NCI-H526 (cell line): ENCODE measurements at regions not wholly inside any gene's neighbourhood (a gene's known extent, or its start where the extent isn't known, plus 50 kb on each side); places are given as distances from the start of the nearest gene placed in this dataset.

ENCODE experiments used
- DNase-seq, 2 experiments: peaks; one replicate each; lab custom pipeline; 2025; lab: John Stamatoyannopoulos, UW

DNA sequence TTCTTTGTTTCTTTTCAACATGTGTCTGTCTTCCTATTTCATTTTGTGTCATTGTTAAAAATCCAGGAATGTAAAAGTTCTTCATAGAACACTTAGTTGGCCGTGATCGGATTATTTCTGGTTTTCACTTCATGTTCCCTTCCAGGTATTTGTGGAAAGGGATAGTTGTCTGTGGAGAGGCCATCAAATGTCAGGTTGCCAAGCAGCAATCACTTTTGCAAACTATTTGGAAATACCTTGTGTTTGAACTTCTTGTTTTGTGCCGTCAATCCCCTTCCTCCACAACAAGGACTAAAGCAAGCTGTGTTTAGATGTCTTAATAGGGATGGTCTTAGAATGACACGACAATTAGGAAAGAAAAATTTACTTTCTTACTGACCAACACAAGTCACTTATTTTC, 116.9 kb upstream of the MPDZ start:
- DNase-seq: no peak

DNA sequence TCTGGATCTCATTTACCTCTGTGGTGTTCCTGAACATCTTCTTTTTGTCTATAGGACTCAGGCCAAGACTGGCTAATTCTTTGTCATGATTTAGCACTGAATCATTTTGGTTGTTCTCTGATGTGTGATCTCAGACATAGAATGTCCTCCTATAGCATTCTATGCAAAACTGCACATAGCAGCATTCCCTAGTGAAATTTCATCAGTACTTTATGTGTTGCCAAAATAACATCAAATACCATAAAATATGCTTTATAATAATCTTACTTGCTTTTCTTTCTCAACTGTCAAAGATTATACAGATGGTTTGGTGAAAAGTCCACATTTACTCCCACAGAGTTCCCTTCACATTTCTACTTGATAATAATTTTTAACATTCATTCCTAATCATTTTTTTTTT, 115.7 kb upstream of the MPDZ start:
- DNase-seq: no peak

DNA sequence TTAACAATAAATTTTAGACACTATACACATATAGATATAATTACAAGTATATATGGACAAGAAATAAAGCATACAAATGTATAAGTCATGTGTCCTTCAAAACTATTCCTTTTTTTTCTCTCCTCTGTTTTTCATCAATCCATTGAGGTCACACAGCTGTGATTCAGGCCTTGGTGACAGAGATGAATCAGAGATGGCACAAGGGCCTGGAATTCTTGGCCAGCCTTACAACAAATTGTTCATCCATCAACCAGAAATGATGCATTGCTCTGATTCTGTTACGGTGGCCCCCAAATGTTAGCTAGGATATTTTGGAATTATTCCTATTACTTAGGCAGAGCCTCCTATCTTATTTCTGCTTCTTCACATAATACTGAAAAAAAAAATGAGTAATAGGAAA, 108.7 kb upstream of the MPDZ start:
- DNase-seq: no peak

DNA sequence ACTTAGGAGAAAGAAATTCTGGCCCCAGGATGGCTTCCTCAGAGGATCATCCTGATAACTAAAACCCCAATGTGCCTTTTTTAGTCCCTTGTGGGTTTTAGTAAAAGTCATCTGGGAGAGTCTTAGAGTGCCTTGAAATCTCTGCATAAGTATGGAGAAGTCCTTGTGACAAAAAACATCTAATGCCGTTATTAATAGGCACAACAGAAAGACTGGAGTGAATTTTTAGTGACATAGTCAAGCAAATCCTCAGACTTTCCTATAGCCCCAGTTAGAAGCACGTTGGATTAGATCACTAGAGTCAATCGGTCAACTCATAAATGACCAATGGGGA, 108.2 kb upstream of the MPDZ start:
- no peak for DNase-seq

DNA sequence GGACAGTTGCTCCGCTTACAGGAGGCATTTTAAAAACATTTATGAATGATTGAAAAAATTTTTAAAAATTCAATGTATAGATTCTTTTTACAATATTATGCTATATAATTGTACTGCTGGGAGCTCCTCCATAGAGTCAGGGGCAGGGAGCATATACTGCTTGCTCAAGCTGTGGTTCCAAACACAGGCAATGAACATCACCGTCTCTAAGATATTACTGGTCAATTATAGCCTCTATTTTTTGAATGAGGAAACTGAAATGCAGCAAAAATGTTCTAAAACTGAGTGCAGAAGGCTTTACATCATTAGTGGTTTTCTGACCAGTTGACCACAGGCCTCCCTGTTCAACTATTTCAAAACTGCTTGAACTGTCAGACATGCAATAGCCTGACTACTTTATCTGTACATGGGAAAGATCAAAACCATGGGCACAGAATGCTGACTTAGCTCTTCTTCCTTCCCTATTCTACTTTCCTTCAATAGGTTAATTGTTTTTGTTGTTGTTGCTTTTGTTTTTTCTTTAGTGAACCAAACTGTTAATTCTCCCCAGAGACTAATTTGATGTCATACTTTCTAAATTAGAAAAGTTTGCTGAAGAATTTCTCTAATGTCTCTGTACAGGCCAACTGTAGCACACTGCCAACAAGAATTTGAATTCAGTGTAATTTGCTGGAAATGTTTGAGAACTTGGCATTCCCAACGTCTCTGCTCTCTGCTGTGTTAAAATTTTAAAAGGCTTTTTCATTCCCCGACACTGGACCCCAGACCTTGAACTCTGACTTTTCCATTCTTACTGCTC, 107.6 kb upstream of the MPDZ start:
- no peak for DNase-seq

DNA sequence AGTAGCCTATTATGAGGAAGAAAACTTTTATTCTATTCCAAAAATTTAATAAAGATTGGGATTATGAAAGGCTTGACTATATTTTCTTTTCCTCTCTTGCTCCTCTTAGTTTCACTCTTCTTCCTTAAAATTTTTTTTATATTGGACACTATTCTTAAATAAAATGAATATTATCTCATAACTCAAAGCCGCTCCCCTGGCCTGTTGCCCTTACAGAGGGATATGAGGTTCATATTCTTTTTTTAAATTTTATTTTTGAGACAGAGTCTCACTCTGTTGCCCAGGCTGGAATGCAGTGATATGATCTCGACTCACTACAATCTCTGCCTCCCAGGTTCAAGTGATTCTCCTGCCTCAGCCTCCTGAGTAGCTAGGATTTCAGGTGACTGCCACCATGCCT, 106.8 kb upstream of the MPDZ start:
- DNase-seq: no peak

DNA sequence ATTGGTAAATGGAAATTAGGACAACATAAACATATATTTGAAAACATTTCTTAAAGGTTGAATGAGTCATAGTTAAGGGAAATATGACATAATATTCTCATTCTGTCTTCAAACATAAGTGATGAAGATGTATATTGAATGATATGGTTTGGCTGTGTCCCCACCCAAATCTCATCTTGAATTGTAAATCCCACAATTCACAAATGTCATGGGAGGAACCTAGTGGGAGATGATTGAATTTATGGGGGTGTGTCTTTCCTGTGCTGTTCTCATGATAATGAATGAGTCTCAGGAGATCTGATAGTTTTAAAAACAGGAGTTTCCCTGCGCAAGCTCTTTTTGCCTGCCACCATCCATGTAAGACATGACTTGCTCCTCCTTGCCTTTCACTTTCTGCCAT, 104.4 kb upstream of the MPDZ start:
- no peak for DNase-seq

DNA sequence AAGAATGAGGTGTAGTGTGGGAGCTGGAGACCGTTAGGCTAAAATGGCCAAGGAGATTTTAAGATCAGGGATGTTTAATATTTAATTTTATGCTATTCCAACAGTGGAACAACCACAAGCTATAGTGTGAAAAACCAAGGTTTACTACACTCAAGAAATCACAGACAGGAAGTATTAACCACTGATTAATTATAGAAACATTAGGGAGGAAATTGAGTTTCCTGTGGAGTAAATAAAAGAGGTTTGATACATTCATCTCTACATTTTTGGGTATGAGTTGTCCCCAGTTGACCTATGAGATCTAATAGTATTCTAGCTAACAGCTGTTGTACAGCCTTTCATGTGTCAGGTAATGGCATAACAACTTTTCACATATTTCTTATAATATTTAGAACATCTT, 103.7 kb upstream of the MPDZ start:
- DNase-seq: no peak

DNA sequence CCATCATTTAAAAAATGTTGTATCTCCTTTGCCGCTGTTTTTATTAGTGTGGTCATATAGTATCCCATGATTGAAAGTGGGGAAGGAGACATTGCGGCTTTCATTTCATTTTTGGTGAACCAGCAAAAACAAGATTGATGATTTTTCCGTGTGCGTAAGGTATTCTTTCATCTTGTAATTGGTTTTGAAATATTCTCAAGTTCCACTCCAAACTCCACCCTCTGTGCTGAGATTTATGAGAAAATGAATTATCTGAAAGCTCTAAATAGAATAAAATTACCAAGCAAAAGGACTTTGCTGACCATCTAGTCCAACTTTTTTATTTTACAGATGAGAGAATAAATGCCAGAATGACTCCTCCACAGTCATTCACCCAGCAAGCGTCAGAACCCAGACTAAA, 103.1 kb upstream of the MPDZ start:
- DNase-seq: no peak

DNA sequence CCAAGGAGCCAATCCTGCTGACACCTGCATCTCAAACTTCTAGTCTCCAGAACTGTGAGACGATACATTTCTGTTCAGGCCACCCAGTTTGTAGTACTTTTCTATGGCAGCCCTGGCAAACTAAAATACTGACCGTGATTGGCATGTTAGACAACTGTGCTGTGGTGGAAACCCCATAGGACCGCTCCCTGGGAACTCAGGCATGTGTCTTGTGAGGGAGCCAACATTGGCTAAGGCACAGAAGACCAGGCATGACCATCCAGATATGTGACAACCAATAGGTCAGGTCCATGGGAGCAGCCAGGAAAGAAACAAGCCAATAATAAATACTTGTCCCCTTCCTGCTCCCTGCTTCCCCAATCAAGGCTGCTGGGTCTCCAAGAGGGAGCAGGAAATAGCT, 101.4 kb upstream of the MPDZ start:
- no peak for DNase-seq

DNA sequence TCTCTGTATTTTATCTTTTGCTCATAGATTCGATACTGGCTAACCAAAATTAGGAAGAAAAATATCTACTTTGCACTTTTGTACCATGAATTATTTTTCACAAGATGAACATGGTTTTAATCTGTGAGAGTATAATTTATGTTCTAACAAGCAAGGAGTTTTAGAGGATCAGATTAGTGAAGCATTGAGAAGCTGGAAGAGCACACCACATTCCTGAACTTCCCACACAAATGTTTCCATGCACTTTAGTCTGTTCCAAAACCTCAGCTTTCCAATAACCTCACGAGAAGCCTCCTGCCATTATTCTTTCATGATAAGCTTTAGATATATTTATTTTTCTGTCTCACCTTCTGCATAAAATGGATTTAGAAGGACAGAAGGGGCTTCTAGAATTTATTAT, 98.7 kb upstream of the MPDZ start:
- no peak for DNase-seq

DNA sequence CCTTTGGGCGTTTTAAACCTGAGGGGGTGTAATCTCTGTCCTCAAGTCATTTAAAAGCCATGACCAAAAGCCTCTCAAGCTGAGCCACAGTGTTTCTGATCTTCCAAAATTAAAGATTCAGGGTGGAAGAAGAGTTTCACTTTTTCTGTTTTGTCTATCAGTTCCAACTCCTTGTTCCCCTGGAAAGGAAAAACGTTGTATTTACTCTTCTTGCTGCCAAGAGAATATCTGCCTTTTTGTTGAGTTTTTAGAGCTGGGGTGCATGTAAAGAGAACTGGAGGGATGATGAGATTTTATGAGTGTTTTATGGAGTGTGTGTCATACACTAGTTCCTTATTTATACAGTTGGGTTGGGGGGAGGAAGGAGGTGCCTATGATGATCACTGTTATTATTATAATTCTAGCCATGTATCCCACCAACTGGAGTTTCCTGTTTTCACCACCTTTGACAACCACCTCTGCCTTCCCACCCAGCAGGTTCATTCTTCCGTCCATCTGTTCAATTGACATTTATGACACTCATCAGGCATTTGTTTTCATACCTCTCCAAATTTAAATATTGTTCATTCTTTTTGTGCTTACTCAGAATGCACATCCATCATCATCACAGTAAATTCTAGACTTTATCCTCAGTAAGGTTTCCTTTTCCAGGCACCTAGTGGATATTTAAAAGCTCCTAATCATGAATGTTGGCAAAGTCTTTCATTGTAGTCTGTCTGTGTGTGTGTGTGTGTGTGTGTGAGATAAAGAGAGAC, 97.9 kb upstream of the MPDZ start:
- no peak for DNase-seq

DNA sequence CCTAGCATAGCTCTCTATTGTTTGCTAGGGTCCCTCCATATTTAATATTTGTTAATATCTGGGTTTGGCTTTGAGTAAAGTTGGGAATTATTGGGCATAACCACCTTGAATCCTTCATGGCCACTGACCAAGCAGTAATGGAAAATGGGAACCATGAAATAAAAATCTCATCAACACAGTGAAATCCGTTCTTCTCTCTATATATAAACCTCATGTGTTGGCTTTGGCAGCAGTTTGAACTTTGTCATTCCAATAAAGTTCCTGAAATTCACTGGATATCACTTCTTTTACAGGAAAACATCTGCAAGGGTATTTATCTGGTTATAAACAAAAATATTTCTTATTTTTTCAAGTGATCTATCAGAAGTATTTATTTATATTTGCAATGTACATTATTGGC, 93.0 kb upstream of the MPDZ start:
- no peak for DNase-seq

DNA sequence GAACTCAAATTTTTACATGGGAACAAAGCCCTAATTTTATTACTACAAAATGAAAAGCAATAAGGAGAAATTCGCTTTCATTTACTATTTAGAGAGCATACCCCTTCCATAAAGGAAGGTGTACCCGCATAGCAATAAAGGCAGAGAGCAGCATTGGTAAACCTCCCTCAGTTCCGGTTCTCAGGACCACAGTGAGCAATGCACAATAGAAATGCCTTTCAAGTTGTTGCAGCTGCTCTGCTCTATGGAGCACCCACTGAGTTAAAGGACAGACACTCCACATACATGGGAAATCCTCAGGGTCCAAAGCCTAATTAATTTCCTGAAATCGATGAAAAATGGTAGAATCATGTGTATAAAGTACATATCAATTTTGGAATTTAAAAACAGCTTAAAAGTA, 89.9 kb upstream of the MPDZ start:
- DNase-seq: no peak

DNA sequence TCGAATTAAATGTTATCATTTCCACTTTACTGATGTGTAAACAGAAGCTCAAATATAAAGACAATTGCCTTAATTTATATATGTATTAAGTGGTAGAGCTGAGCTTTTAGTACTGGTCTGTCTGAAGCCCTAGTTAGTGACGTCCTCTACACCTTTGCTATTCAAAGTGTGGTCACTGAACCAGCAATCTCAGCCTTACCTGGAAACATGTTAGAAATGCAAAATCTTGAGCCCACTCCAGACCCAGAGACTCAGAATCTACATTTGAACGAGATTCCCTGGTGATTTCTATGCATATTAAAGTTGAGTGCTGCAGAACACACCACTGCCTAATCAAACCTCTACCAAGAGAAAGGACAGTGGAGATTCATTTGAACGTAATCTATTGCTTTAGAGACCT, 88.3 kb upstream of the MPDZ start:
- DNase-seq: no peak

DNA sequence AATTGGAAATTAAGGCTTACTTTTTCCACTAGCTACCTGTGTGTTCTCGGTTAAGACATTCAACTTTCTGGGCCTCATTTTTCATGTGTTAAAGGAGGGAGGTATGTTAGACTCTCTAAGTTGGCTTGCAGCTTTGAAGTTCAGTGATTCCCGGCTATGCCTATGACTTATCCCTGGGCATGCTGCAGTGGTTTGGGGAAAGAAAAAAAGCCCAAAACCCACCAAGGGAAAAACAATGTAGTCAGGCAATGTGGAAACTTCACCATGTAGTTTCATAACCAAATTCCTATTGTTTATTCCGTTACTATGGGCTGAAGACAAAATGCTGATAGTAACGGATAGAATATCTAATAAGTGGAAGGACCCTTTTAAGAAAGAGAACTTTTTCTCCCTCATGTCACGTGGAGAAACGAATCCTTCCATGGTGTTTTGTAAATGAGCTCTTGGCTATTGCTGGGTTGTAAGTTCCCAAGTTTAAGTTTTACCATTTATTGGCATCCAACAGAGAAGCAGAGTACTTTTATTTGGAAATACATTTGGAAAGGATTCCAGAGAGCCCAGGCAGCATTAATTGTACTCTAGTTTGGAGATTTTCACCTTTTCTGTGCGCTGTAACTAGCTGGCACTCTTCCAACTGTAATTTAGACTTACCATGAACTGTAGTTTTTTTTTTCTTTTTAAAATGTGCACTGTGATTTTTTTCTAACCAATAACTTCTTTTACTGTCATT, 84.9 kb upstream of the MPDZ start:
- DNase-seq: no peak

DNA sequence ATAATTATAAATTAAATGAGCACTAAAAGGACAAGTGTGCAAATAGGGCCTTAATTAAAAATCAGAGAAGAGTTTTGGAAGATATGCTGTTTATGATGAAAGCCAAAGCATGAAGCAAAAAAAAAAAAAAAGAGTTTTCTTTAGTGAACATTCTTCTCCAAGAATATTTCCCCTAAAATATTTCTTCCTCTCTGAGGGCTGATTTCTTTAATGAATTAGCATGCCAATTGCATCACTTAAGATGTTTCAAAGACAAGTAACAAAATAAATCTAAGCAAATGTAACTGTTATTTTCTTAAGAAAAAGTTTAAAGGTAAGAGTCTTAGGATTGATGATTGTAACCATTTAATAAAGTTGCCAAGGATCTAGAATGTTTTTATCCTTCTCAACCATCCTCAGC, 81.6 kb upstream of the MPDZ start:
- no peak for DNase-seq

DNA sequence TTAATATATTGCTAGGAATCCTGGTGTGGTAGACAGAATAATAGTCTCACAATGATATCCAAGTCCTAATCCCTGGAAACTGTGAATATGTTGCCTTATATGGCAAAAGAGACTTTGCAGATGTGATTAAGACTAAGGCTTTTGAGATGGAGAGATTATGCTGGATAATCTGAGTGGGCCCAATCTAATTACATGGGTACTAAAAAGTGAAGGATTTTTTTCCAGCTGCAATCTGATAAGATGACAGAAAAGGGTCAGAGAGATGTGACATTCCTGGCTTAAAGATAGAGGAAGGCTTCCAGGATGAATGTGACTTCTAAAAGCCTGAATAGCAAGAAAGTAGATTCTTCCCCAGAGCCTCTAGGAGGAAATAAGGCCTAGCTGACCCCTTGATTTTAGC, 80.7 kb upstream of the MPDZ start:
- no peak for DNase-seq

DNA sequence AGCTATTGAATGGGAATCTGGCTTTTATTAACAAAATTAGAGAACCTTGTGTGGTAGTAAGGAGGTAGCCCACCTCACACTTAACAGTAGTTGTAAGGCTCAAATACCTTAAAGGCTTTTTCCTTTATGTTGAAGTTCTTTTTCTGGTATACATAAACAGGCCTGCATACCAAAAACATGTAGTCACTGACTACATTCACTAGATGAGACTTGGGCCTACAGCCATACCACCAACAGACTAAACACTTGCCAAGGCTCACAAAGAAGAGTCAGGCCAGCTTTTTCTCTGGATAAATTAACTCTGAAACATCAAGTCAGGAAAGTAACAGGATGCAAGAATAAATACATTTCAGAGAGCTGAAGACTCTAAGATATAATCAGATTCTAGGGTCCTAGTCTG, 78.6 kb upstream of the MPDZ start:
- no peak for DNase-seq

DNA sequence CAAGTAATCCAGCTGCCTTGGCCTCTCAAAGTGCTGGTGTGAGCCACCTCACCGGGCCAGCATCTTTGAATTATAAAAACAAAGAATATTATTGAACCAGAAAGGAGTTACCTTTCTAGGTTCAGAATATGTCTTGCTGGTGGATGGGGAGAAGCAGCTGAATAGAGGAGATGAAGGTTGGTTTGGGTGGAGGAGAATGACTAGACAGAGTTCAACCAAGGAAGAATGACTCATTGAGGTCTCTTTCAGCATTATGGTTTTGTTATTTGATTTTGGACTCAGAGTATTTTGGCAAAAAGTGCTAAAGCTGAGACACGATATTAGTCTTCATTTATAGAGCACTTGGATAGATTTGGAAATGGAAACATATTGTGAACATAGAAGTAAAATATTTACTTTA, 75.2 kb upstream of the MPDZ start:
- no peak for DNase-seq

DNA sequence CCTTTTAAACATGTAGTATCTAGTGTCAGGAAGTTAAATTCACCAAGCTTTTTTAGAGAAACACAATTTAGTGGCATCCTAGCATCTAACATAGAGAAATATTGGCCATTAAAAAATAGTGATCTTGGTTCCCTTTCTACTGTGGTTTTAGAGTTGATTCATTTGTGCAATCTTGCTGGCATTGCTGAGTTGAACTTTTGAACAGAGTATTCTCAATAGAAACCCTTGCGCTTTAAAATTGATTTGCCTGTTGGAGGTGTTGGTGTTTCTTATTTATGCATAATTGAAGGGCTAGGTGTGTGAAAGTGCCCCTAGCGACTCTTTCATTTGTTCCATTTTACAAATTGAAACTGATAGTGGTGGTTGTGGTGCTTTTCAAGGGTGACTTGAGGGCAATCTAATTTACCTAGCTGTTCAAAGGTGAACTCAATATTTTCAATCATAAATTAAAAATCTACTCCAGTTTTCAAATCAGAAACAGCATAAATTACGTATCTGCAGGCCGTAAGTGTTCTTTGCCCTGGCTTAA, 73.0 kb upstream of the MPDZ start:
- DNase-seq: no peak

DNA sequence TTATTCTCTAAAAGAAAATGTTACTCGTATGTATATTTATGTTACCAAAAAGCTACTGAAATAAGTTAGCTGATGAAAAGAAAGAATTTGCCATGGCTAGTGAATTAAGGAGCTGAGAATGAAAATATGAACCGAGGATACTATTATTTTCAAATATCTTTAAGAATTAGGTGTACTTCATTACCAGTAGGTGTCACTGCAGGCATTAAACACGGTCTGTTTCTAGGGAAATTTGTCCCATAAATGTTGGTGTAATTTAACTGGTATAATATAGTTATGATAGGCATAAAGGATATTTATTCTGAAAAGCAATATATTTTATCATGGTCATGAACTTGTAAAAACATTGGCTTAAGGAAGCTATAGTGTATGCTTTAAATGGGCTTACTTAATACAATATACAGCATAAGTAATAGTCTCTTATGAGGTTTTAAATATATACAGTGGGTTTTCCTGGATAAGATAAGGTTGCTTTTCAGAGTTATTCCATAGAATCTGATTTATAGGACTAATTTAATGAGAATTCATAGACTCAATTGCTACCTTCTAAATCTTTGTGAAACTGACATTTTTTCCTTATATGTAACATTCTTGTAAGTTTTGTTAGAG, 72.4 kb upstream of the MPDZ start:
- peak; percentile 5 to 63 for DNase-seq

DNA sequence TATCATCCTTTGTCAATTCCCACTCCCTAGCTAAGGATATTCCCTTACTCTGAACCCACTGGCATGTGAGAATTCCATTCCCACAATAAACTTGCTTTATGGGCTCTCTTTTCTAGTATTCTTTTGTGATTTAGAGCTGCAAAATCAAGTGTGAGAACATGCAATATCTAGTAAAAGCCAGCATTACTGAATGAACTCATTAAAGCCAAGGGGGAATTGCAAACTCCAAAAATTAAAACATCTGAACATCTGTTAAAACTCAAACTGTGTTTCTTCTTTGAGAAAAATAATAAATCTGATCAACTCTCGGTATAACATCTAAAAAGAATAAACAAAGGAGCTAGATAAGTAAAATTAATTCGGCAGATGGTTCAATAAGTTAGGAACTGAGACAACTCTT, 53.1 kb upstream of the MPDZ start:
- no peak for DNase-seq
